Activated CD8-positive, alpha-beta memory T cell treated with anti-CD3 and anti-CD28 coated beads, Interleukin-2, amount 50 U/mL, for 1 hour (primary cell): ENCODE measurements at regions not wholly inside any gene's neighbourhood (a gene's known extent, or its start where the extent isn't known, plus 50 kb on each side); places are given as distances from the start of the nearest gene placed in this dataset.

Source experiments
- DNase-seq: peaks from one replicate; pipeline ENCODE4 v3.0.0-alpha.2; 2020; ENCODE audit errors: extremely low read depth

GRCh38 chrX:38856670-38857265 is 55.5 kb downstream of the MID1IP1 start:
- no peak for DNase-seq

- DNase-seq: no peak
These were observed 56.7 kb downstream of the MID1IP1 start for GRCh38 chrX:38857736-38858523.

- DNase-seq: no peak
These were observed 58.3 kb downstream of the MID1IP1 start for GRCh38 chrX:38859602-38860001.

GRCh38 chrX:38860106-38861013 is 59.1 kb downstream of the MID1IP1 start:
- DNase-seq: no peak

GRCh38 chrX:38861489-38861888 is 60.2 kb downstream of the MID1IP1 start:
- no peak for DNase-seq

GRCh38 chrX:38862100-38862499 is 60.8 kb downstream of the MID1IP1 start:
- DNase-seq: no peak

- DNase-seq: no peak
These were observed 62.9 kb downstream of the MID1IP1 start for GRCh38 chrX:38864165-38864564.

GRCh38 chrX:38868321-38868720 is 67.1 kb downstream of the MID1IP1 start:
- no peak for DNase-seq

- no peak for DNase-seq
These were observed 67.7 kb downstream of the MID1IP1 start for GRCh38 chrX:38868941-38869401.

GRCh38 chrX:38870361-38870895 is 69.2 kb downstream of the MID1IP1 start:
- no peak for DNase-seq

GRCh38 chrX:38871129-38872029 is 70.1 kb downstream of the MID1IP1 start:
- DNase-seq: no peak

GRCh38 chrX:38877366-38877765 is 76.1 kb downstream of the MID1IP1 start:
- no peak for DNase-seq

- no peak for DNase-seq
These were observed 77.5 kb downstream of the MID1IP1 start for GRCh38 chrX:38878641-38879340.

- no peak for DNase-seq
These were observed 78.5 kb downstream of the MID1IP1 start for GRCh38 chrX:38879631-38880220.

- DNase-seq: no peak
These were observed 79.1 kb downstream of the MID1IP1 start for GRCh38 chrX:38880296-38880854.

- DNase-seq: no peak
These were observed 79.8 kb downstream of the MID1IP1 start for GRCh38 chrX:38881066-38881465.

GRCh38 chrX:38881727-38882126 is 80.5 kb downstream of the MID1IP1 start:
- DNase-seq: no peak

- DNase-seq: no peak
These were observed 81.8 kb downstream of the MID1IP1 start for GRCh38 chrX:38882894-38883626.

- no peak for DNase-seq
These were observed 84.9 kb downstream of the MID1IP1 start for GRCh38 chrX:38886112-38886511.
